Activated T-cell treated with anti-CD3 and anti-CD28 coated beads for 24 hours (primary cell): ENCODE measurements at regions not wholly inside any gene's neighbourhood (a gene's known extent, or its start where the extent isn't known, plus 50 kb on each side); places are given as distances from the start of the nearest gene placed in this dataset.

Experiments
- DNase-seq: peaks from one replicate; pipeline ENCODE4 v3.0.0-alpha.2; 2020; ENCODE audit warnings: low read depth

DNA sequence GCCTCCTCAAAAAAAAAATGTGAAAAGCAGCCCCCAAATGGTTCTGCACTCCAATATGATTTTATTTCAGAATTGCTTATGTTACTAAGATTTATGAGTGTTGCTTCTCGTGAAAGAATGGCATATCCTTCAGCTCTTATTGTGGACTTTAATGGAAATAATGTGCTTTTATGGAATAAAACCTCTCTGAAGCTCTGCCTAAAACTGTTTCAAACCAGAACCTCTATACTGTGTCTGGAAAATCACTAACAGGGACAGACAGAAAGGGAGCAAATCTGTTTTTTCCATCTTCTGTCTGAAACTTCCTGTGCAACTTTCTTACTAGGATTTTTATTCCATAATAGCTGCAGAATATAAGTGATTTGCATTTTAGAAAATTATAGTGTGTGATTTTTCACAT is 493.1 kb downstream of the ANKRD50 start:
- no peak for DNase-seq

DNA sequence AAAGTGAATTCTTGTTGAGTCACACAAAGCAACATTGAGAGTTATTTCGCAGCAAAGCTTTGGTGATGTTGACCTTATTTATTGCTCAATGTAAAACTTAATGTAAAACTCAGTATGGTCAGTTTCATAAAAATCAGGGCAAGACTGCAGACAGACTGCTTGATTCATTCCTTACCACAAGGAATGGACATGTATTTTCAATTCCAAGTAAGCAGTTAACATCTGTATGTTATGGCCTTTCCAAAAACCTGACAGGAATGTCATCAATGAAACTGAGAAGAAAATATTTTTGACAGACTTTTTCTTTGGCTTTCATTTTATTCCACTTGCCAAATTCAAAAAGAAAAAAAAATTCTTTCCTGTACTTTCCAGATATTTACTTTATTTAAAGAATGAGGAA is 488.3 kb downstream of the ANKRD50 start:
- DNase-seq: no peak

DNA sequence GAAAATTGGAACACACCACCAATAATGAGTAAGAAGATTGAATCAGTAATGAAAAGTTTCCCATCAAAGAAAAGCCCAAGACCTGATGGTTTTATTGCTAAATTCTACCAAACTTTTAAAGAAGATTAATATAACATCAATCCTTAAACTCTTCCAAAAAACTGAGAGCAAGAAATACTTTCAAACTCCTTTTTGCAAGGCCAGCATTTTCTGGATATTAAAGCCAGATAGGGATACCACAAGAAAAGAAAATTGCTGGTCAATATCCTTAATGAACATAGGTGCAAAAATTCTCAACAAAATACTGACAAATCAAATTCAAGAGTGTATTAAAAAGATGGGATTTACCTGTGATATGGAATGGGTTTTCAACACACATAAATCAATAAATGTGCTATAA is 484.6 kb downstream of the ANKRD50 start:
- no peak for DNase-seq

DNA sequence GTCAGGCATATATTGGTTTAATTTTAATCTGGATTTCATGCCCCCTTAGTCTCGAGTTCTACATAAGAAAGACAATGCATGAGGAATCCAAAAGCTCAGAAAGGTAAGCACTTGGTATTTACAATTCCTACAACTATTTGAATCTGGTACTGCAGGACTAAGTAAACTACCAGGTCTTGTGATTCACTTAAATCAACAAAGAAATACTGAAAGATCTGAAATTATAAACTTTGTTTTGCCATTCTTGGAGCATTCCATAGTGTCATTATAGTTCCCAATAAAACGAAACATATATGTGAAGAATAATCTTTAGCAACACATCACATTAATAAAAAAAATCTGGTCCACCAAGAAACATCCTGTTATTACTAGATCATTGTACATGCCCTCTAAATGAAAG is 482.3 kb downstream of the ANKRD50 start:
- DNase-seq: no peak

DNA sequence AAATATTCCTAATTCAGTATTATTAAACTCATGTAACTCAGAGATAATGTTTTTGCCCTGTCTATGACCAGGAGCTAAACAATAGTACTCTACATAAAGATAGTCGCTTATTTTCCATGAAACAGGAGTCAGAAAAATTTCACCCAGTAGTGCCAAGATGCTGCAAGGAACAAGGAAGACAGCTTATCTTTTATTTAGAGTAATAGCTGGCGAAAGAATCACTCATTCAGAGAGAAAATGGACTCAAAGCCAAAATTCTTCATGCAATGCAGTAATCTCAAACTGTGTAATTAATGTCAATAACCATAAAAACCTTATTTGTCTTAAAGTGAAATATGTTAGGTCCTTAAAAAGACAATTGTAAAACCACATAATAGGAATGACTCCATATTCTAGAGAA is 477.8 kb downstream of the ANKRD50 start:
- DNase-seq: no peak

DNA sequence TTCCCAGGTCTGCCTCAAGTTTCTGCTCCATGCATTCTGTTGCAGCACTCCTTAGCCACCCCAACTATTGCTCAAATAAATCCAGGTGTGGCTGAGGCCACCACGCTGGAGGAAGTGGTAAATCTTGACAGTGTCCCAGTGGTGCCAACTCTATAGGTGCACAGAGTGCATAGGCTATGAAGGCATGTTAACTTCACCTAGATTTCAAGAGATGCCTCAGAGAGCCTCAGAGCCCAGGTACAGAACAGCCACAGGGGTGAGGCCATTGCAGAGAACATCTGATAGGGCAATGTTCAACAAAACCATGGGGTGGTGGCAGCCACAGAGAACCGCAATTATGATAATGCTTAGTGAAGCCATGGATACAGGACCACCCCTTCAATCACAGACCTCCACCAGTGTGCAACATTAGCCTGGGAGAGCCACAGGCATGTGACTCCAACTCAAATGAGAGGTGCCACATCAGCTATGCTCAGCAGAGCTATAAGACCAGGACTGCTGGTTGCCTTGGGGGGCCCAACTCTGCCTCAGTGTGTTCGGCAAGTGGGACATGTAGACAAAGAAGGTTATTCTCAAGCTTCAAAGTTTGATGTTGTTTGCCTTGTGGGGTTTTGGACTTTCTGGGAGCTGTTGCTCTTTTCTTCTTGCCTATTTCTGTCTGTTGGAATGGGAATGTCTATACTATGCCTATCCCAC is 468.7 kb downstream of the ANKRD50 start:
- DNase-seq: no peak

DNA sequence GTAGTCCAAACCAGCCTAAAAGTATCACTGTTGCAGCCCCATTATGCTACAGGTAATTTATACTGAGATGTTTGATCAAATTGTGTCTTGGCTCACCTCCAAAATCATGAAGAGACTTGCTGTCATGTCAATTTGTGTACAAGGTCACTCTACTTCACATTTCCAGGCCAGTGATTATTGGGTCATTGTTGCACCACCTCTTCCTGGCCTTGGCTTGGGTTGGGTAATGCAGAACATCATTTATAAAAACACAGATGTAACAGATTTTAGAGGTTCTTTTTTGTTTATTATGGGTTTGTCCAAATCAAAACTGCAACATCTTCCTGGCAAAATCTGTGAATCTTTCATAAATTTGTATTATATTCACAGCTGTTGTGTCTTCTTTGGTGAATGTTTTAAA is 459.5 kb downstream of the ANKRD50 start:
- DNase-seq: no peak

DNA sequence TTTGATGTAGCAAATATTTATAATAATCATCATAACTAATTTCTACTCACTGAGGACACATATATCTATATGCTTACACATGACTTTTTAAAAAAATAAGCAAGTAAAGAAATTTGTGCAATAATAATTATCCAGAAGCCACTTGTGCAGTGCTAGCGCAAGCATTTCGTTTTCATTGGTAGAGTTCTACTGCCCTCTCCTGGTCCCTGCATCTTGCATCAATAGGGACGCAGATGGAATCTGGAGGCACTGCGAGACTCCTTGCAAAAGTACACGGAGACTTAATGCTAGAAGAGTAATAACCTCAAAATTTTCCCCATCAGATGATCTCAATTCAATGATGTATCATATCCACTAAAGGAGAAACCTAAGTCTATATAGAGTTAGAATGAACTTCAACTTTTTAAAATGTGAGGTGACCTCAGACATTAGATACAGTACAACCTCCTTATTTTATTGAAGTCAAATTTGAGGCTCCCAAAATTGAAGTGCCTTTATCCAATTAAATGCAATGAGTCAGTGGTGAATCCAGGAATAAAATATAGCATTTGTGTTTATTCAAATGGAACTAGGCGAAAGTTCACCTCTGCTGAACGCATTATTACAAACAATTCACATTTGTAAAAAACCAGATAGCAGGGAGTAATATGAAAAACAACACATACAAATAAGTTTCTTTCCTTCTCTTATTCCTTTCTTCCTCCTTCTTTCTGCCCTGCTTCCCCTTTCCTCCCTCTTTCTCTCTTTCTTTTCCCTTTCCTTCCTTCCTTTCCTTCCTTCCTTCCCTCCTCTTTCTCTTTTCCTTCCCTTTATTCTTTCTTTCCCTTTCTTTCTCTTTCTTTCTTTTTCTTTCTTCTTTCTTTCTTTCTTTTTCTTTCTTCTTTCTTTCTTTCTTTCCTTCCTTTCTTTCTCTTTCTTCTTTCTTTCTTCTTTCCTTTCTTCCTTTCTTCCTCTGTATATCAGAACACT is 450.0 kb downstream of the ANKRD50 start:
- peak; percentile 30 for DNase-seq

DNA sequence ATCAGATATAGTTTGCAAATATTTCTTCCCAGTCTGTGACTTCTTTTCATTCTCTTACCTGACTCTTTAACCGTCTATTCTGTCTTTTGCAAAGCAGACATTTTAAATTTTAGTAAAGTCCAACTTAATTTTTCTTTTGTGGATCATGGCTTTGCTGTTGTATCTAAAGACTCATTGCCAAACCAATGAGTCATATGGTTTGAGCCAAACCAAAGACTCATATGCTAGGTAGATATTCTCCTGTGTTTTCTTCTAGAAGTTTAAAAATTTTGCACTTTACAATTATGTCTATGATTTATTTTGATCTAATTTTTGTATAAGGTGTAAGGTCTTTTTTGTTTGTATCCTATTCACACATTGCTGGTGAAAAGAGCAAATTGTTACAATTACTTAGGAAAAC is 446.8 kb downstream of the ANKRD50 start:
- DNase-seq: no peak

DNA sequence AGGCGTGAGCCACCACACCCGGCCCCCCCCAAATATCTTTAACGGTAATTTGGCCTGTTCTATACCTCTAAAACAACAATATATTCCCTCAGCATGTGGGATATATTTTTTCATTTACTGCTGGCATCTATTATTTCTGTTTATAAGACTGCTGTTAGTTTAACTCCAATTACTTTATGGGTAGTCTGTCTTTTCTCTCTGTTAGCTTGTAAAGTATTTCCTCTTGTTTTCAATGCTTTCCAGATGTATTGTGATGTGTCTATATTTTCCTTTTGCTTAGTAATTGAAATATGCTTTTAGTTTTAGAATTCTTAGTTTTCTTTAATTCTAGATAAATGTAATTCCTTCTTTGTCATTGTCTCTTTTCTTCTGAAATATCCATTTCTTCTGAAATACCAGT is 445.8 kb downstream of the ANKRD50 start:
- no peak for DNase-seq

DNA sequence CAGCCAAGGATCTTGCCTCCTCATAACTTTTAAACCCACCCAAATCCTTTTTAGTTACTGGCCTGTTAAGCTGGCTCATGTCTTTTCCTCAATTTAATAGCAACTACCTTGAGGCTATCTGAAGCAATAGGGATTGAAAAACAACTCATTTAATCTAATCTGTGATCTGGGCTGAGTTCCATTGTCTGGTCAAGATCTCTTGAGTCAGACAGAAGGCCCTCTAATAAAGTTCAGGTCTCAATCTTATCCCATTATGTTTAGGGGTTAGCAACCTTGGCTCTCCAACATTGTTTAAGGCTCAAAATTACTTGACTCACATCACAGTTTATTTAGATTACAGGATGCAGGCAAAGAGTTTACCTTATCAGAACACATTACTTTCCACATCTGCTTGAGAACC is 436.1 kb downstream of the ANKRD50 start:
- no peak for DNase-seq

DNA sequence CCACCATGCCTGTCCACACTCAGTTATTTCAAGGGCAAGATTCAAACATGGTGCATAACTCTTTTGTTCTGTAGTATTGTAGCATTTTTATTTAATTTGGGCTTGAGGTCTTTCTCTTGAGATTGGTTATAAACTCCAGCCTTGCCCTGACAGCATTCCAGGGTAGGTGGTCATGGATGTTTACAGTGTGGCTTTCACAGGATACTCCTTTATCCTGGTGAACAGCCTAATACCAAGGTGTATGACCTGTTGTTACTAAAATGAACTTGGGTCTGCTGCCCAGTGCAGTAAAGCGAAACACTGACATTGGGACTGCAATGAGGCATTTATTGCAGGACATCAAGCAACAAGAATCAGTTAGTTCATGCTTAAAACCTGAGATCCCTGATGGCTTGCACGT is 434.8 kb downstream of the ANKRD50 start:
- DNase-seq: no peak

DNA sequence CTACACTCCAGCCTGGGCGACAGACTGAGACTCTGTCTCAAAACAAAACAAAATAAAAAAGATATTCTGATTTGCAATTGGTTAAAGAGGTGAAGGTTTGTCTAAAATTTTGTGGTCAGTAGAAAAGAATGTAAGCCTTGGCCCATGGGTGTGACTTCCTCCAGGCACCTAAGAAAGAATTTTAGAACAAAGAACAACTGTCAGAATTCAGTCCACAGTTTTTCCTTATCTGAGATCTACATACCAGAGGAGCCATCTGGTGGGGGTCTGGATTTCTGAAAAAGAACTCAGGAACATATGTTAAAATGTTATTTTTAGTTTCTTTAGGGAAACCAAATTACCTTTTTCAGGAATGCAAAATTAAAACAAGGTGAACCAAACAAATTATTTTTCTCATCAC is 434.1 kb downstream of the ANKRD50 start:
- DNase-seq: no peak

DNA sequence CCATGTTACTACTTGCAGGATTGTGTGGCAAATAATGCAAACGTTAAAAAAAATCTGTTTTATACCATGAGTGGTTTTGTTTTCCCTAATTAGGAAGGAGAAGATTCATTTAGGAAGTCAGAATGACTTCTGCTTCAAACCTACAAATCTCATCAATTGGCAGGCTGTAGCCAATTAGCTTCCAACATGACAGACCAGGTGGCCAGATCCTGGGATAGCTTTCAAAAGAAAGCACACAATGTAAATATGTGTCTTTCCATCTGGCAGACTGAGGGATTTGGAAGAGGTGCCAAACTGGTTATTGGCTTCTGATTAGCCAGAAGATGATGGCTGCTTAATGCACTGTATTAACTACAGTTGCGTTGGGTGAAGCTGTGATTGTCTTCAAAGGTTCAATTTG is 432.8 kb downstream of the ANKRD50 start:
- no peak for DNase-seq

DNA sequence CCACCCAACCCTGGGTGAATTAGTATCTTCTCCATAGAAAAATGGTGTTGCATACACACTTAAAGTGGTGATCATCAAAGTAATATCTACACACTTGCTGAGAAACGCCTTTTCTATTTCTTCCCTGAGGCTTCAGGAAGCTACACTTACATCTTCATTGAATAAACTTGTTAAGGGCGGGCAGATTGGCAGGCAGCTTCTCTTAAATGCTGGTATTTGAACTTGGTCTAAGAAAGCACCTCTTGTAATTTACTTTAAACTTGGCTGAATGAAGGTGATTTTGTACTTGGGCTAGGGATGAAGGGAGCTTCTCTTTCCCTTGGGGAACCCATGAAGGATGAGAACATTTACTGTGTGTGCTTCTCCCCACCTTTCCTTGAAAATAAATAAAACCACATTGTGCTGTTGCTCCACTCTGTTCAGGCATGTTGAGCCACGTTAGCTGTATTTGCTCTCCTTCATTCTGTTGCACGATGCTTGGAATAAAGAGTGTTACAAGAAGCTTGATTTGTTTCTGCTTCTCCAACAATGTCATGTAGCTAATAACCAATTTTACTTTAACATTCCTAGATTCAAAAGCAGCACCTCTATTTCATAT is 430.1 kb downstream of the ANKRD50 start:
- no peak for DNase-seq

DNA sequence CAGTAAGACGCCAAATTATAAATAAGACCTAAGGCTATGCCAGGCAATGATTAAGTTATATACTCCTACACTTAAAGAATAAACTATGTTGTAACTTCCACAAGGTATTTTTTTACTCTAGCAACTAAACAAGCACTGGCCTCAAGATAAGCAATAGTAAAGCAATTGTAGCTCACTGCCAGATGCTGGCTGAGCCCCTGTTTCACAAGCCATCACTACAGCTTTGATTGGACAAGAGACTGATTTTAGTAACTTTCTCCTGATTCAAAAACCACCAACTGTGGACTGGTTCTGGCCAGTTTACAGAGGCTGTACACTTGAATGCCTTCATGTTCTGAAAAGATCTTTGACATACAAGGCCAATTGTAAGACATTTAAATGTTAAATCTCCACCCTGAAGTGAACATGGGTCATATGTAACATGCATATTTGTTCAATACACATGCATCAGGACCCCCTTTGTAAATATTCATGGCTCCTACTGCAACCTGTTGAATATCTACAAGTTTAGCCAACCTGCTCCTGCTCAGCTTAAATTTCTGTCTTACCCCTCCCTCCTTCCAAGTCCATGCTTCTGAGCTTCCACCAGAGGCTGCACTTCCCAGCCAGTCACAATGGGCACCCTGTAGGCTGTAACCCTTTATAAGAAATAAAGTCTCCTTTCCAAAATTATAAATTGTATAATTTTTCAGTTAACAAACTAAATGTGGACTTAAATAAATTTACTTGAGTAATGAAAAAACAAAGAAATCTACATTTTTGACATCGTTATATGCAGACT is 423.6 kb downstream of the ANKRD50 start:
- DNase-seq: no peak

DNA sequence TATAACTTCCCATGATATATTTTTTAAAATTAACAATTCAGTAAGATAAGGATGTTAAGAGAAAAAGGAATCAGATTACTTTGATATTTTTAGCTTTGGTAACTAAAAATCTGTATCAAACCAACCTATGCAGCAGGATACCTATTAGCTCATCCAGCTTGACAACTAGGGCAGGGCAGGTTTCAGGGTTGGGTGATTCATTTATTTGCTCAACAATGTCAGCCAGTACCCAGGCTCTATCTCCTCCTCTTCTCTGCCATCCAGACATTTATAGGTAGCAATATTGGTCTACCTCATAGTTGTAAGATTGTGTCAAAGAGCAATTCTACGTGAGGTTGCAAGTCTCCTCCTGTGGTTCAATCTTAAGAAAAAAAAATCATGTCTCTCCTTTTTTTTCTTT is 421.9 kb downstream of the ANKRD50 start:
- no peak for DNase-seq

DNA sequence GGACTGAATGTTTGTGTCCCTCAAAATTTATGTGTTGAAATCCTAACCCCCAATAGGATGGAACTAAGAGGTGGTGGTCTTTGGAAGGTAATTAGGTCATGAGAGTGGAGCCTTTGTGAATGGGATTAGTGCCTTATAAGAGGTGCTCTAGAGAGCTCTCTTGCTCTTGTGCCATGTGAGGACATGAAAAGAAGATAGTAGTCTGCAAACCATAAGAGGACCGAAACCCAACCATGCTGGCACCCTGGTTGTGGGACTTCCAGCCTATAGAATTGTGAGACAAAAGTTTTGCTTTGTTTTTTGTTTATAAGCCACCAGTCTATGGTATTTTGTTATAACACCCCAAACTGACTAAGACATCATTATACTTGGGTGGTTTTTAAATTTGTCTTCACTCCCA is 417.1 kb downstream of the ANKRD50 start:
- no peak for DNase-seq

DNA sequence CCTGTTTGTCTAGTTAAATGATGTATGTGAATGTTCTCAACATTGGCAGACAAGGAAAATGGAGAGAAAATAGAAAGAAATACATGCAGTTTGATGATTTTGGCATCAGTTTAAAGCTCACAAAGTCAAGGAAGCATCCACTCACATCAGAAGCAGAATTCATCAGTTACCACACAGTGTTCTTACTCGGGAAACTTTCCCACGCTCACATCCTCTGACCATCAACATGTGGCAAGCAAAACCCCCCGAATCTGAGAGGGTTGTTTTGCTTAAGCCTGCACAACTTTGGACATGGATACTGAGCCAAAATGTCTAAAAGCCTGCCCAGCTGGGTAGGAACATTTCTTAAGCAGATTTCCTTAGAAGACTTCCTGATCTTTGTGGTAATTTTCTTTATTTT is 407.6 kb downstream of the ANKRD50 start:
- DNase-seq: no peak

DNA sequence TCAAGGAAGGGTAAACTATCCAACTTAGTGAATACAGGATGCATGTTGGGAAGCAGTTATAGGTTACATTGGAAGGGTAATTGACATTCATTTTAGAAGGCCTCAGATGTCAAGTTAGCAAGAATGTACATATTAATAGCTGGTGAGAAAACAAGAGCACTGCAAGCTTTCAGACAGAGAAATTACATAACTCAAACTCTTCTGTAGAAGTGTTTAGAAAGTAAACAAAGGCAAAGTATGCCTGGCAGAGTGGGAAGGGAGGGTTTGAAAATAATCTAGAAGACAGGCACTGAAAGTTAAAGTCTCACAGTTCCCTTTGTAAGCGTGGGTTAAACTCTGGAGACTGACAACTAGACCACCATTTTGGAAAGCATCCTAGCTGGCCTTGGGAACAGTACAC is 406.2 kb downstream of the ANKRD50 start:
- DNase-seq: no peak

DNA sequence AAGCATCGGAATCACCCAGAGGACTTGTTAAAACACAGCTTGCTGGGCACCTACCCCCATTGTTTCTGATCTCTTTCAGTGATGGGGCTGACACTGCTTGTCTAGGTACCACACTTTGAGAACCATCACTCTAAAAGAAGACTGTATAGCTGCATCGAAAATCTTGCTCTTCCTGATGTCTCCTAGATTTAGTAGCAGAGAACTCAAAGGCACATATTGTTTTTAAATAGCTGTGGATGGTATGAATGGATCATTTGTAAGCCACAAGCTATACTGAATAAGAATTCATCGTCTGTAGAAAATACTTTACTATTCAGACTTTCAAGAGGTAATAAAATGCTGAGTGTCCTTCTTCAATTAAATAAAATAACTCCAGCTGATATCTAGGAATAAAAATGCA is 405.4 kb downstream of the ANKRD50 start:
- DNase-seq: no peak

DNA sequence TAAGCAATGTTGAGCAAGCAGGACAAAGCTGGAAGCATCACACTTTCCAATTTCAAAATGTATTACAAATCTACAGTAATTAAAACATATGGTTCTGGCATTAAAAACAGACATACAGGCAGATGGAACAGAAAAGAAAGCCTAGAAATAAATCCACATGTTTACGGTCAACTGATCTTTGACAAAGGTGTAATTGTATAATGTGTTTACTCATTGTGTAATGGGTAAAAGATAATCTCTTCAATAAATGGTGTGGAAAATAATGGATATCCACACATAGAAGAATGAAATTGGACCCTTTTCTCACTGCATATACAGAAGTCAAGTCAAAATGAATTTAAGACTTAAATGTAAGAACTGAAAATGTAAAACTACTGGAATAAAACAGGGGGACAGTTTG is 394.2 kb downstream of the ANKRD50 start:
- DNase-seq: no peak
